ENCODE measurements at regions not wholly inside any gene's neighbourhood (a gene's known extent, or its start where the extent isn't known, plus 50 kb on each side); places are given as distances from the start of the nearest gene placed in this dataset.

- Histone ChIP-seq H3K79me2 (ENCODE audit: insufficient read depth, low read length) (no peaks in the 10 kb centered on the region), H3K9ac (ENCODE audit: low read length) (no peak overlapping the region), H3K4me2 (ENCODE audit: low read depth, low read length, poor library complexity, severe bottlenecking) (no peak overlapping the region), H3F3A (ENCODE audit: insufficient read depth) (no peaks in the 10 kb centered on the region), H2AFZ (ENCODE audit: low read depth, low read length, severe bottlenecking) (no peak overlapping the region), H3K4me3 (ENCODE audit: insufficient read depth, low read length, poor library complexity, severe bottlenecking) (no peak overlapping the region), H4K20me1 (ENCODE audit: low read depth, low read length) (no peaks in the 10 kb centered on the region), H3K9me3 (ENCODE audit: insufficient read depth, low read length) (no peaks in the 10 kb centered on the region), H3K27me3 (ENCODE audit: low read length) (no peaks in the 10 kb centered on the region), H3K9me2 (replicated peaks; ENCODE audit: insufficient read depth, low read length) (no peaks in the 10 kb centered on the region), H3K27ac (ENCODE audit: low read depth, low read length) (no peak overlapping the region), H3K36me3 (ENCODE audit: low read length) (no peaks in the 10 kb centered on the region)
- no peak for TF ChIP-seq EZH2phosphoT487 (conservative IDR thresholded peaks at IDR 0.05; ENCODE audit: low read length)
- TF ChIP-seq, protein P1, sequence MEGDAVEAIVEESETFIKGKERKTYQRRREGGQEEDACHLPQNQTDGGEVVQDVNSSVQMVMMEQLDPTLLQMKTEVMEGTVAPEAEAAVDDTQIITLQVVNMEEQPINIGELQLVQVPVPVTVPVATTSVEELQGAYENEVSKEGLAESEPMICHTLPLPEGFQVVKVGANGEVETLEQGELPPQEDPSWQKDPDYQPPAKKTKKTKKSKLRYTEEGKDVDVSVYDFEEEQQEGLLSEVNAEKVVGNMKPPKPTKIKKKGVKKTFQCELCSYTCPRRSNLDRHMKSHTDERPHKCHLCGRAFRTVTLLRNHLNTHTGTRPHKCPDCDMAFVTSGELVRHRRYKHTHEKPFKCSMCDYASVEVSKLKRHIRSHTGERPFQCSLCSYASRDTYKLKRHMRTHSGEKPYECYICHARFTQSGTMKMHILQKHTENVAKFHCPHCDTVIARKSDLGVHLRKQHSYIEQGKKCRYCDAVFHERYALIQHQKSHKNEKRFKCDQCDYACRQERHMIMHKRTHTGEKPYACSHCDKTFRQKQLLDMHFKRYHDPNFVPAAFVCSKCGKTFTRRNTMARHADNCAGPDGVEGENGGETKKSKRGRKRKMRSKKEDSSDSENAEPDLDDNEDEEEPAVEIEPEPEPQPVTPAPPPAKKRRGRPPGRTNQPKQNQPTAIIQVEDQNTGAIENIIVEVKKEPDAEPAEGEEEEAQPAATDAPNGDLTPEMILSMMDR (IDR thresholded peaks at IDR 0.05; ENCODE audit: insufficient read depth, low read length, poor library complexity, severe bottlenecking) = no peak
These were observed 133.7 kb upstream of the DCN start for GRCh38 chr12:91316161-91316906.

- Histone ChIP-seq H3K9me2 (replicated peaks; ENCODE audit: insufficient read depth, low read length) (no peaks in the 10 kb centered on the region), H3K9me3 (ENCODE audit: insufficient read depth, low read length) (no peaks in the 10 kb centered on the region), H3K4me2 (ENCODE audit: low read depth, low read length, poor library complexity, severe bottlenecking) (no peak overlapping the region), H3K36me3 (ENCODE audit: low read length) (no peaks in the 10 kb centered on the region), H3K27ac (ENCODE audit: low read depth, low read length) (no peak overlapping the region), H3K9ac (ENCODE audit: low read length) (no peak overlapping the region), H3F3A (ENCODE audit: insufficient read depth) (no peaks in the 10 kb centered on the region), H2AFZ (ENCODE audit: low read depth, low read length, severe bottlenecking) (no peak overlapping the region), H3K79me2 (ENCODE audit: insufficient read depth, low read length) (no peaks in the 10 kb centered on the region), H3K27me3 (ENCODE audit: low read length) (no peaks in the 10 kb centered on the region), H4K20me1 (ENCODE audit: low read depth, low read length) (no peaks in the 10 kb centered on the region), H3K4me3 (ENCODE audit: insufficient read depth, low read length, poor library complexity, severe bottlenecking) (no peak overlapping the region)
- no peak for TF ChIP-seq EZH2phosphoT487 (conservative IDR thresholded peaks at IDR 0.05; ENCODE audit: low read length)
- TF ChIP-seq, protein P1 (IDR thresholded peaks at IDR 0.05; ENCODE audit: insufficient read depth, low read length, poor library complexity, severe bottlenecking) = no peak
These were observed 128.5 kb upstream of the DCN start for GRCh38 chr12:91311081-91311480.

DNA sequence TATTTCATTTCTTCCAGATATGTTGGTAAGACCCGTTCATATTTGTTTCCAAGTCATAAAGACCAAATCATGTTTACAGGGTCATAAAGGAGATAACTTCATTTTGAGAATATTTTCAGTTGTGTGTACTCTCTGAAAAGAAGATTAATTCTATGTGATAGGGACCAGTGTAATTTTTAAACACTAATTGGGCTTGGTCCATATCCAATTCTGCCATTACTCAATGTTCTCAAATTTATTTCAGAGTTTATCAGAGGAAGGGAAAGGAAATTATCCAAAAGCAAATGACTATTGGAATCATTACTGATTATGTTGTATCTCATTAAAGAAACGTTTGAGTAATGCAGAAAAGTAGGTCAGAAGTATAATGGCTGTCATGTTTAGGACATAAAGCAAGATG, 126.8 kb upstream of the DCN start:
- no peak overlapping the region for H3K9ac ChIP-seq (ENCODE audit: low read length)
- no peak for TF ChIP-seq EZH2phosphoT487 (conservative IDR thresholded peaks at IDR 0.05; ENCODE audit: low read length)
- TF ChIP-seq, protein P1 (IDR thresholded peaks at IDR 0.05; ENCODE audit: insufficient read depth, low read length, poor library complexity, severe bottlenecking) = no peak
- no peaks in the 10 kb centered on the region for H3K9me2 ChIP-seq (replicated peaks; ENCODE audit: insufficient read depth, low read length)
- no peaks in the 10 kb centered on the region for H3K9me3 ChIP-seq (ENCODE audit: insufficient read depth, low read length)
- H3F3A ChIP-seq (ENCODE audit: insufficient read depth) = no peaks in the 10 kb centered on the region
- H4K20me1 ChIP-seq (ENCODE audit: low read depth, low read length) = no peaks in the 10 kb centered on the region
- H3K79me2 ChIP-seq (ENCODE audit: insufficient read depth, low read length) = no peaks in the 10 kb centered on the region
- H3K4me3 ChIP-seq (ENCODE audit: insufficient read depth, low read length, poor library complexity, severe bottlenecking) = no peak overlapping the region
- H3K36me3 ChIP-seq (ENCODE audit: low read length) = no peaks in the 10 kb centered on the region
- H3K27ac ChIP-seq (ENCODE audit: low read depth, low read length) = no peak overlapping the region
- H3K4me2 ChIP-seq (ENCODE audit: low read depth, low read length, poor library complexity, severe bottlenecking) = no peak overlapping the region
- no peaks in the 10 kb centered on the region for H3K27me3 ChIP-seq (ENCODE audit: low read length)
- H2AFZ ChIP-seq (ENCODE audit: low read depth, low read length, severe bottlenecking) = no peak overlapping the region

Measured in SU-DHL-6 (cell line).